SU-DHL-6 (cell line): ENCODE measurements at regions not wholly inside any gene's neighbourhood (a gene's known extent, or its start where the extent isn't known, plus 50 kb on each side); places are given as distances from the start of the nearest gene placed in this dataset.

Experiments used
- H2AFZ ChIP-seq: fragments of 200-600 bp; sonication (generic); 2 replicates; pipeline ENCODE4 v1.6.1; 2014; ENCODE audit warnings: low read depth, mild to moderate bottlenecking, moderate library complexity, mixed read lengths, antibody characterized with exemption, low read length; ENCODE audit not compliant: severe bottlenecking
- H3F3A ChIP-seq: fragments of 200-600 bp; shearing (Covaris generic); 2 replicates; pipeline ENCODE4 v1.6.0; 2016; ENCODE audit warnings: antibody characterized with exemption, mild to moderate bottlenecking; ENCODE audit not compliant: insufficient read depth
- H3K27ac ChIP-seq: fragments of 200-600 bp; sonication (generic); 2 replicates; pipeline ENCODE4 v1.5.1; 2016; ENCODE audit warnings: low read depth, mild to moderate bottlenecking, low read length, moderate library complexity, mixed read lengths
- H3K27me3 ChIP-seq: fragments of 200-600 bp; sonication (generic), shearing (Covaris generic); 2 replicates; pipeline ENCODE4 v1.6.0; 2014; ENCODE audit warnings: mild to moderate bottlenecking, low read length
- H3K36me3 ChIP-seq: fragments of 200-600 bp; sonication (generic); 2 replicates; pipeline ENCODE4 v1.6.1; 2014; ENCODE audit warnings: mild to moderate bottlenecking, low read length, mixed read lengths
- H3K4me2 ChIP-seq: fragments of 300-600, 200-600 bp; shearing (Covaris generic), sonication (generic); 2 replicates; pipeline ENCODE4 v1.6.0; 2014; ENCODE audit warnings: low read length, low read depth, mild to moderate bottlenecking; ENCODE audit not compliant: poor library complexity, severe bottlenecking
- H3K4me3 ChIP-seq: fragments of 200-600 bp; sonication (generic); 2 replicates; pipeline ENCODE4 v1.5.1; 2014; ENCODE audit warnings: antibody characterized with exemption, low read length, mild to moderate bottlenecking, mixed read lengths; ENCODE audit not compliant: insufficient read depth, poor library complexity, severe bottlenecking
- H3K79me2 ChIP-seq: fragments of 200-600 bp; sonication (generic); 2 replicates; pipeline ENCODE4 v1.6.1; 2014; ENCODE audit warnings: mild to moderate bottlenecking, low read length, moderate library complexity; ENCODE audit not compliant: insufficient read depth
- H3K9ac ChIP-seq: fragments of 200-600 bp; sonication (generic); 2 replicates; pipeline ENCODE4 v1.7.0; 2014; ENCODE audit warnings: mild to moderate bottlenecking, low read length
- H3K9me2 ChIP-seq: fragments of 200-600 bp; sonication (generic); replicated peaks from 2 replicates; pipeline ENCODE4 v1.6.1; 2014; ENCODE audit warnings: low read length; ENCODE audit not compliant: insufficient read depth
- H3K9me3 ChIP-seq: fragments of 200-600 bp; sonication (generic); 2 replicates; pipeline ENCODE4 v1.6.1; 2014; ENCODE audit warnings: low read length, mixed read lengths; ENCODE audit not compliant: insufficient read depth
- H4K20me1 ChIP-seq: fragments of 200-600 bp; sonication (generic); 2 replicates; pipeline ENCODE4 v1.6.1; 2014; ENCODE audit warnings: low read depth, mild to moderate bottlenecking, antibody characterized with exemption, low read length, moderate library complexity, mixed read lengths
- EZH2phosphoT487 ChIP-seq: fragments of 200-600 bp; sonication (generic), shearing (Covaris generic); conservative IDR thresholded peaks from 2 replicates; pipeline ENCODE4 v1.6.1; 2018; ENCODE audit warnings: mild to moderate bottlenecking, antibody characterized with exemption, low read length, moderate library complexity, mixed read lengths
- TF ChIP-seq, protein P1 (sequence below): fragments of 200-600 bp; sonication (generic); IDR thresholded peaks from one replicate; pipeline ENCODE4 v1.5.1; 2017; ENCODE audit warnings: antibody characterized with exemption, mild to moderate bottlenecking, low read length, moderate library complexity; ENCODE audit not compliant: insufficient read depth, poor library complexity, severe bottlenecking

- Histone ChIP-seq H2AFZ (no peak overlapping the region), H3K79me2 (no peaks in the 10 kb centered on the region), H3K36me3 (no peaks in the 10 kb centered on the region), H3K9me2 (no peaks in the 10 kb centered on the region), H3F3A (no peaks in the 10 kb centered on the region), H3K4me2 (no peak overlapping the region), H3K27ac (no peak overlapping the region), H3K9me3 (no peaks in the 10 kb centered on the region), H3K27me3 (no peaks in the 10 kb centered on the region), H3K4me3 (no peak overlapping the region), H4K20me1 (no peaks in the 10 kb centered on the region), H3K9ac (no peak overlapping the region)
- TF ChIP-seq, protein P1, sequence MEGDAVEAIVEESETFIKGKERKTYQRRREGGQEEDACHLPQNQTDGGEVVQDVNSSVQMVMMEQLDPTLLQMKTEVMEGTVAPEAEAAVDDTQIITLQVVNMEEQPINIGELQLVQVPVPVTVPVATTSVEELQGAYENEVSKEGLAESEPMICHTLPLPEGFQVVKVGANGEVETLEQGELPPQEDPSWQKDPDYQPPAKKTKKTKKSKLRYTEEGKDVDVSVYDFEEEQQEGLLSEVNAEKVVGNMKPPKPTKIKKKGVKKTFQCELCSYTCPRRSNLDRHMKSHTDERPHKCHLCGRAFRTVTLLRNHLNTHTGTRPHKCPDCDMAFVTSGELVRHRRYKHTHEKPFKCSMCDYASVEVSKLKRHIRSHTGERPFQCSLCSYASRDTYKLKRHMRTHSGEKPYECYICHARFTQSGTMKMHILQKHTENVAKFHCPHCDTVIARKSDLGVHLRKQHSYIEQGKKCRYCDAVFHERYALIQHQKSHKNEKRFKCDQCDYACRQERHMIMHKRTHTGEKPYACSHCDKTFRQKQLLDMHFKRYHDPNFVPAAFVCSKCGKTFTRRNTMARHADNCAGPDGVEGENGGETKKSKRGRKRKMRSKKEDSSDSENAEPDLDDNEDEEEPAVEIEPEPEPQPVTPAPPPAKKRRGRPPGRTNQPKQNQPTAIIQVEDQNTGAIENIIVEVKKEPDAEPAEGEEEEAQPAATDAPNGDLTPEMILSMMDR, result no peak
- no peak for TF ChIP-seq EZH2phosphoT487
Observed at GRCh38 chr2:234621120-234621519, 124.2 kb upstream of the ARL4C start.

GRCh38 chr2:234620018-234620417, 123.1 kb upstream of the ARL4C start:
- Histone ChIP-seq H4K20me1 (no peaks in the 10 kb centered on the region), H3K9me3 (no peaks in the 10 kb centered on the region), H3K4me3 (no peak overlapping the region), H3K79me2 (no peaks in the 10 kb centered on the region), H3K27ac (no peak overlapping the region), H3K27me3 (no peaks in the 10 kb centered on the region), H3K9me2 (no peaks in the 10 kb centered on the region), H3K36me3 (no peaks in the 10 kb centered on the region), H2AFZ (no peak overlapping the region), H3K9ac (no peak overlapping the region), H3K4me2 (no peak overlapping the region), H3F3A (no peaks in the 10 kb centered on the region)
- no peak for TF ChIP-seq EZH2phosphoT487
- TF ChIP-seq, protein P1, result no peak

- no peak for TF ChIP-seq EZH2phosphoT487
- TF ChIP-seq, protein P1, result no peak
- no peak overlapping the region for H3K4me2 ChIP-seq
- H3K9me3 ChIP-seq, result no peaks in the 10 kb centered on the region
- no peaks in the 10 kb centered on the region for H3K27me3 ChIP-seq
- H2AFZ ChIP-seq, result no peak overlapping the region
- no peaks in the 10 kb centered on the region for H3K9me2 ChIP-seq
- no peaks in the 10 kb centered on the region for H3K36me3 ChIP-seq
- no peaks in the 10 kb centered on the region for H3K79me2 ChIP-seq
- no peak overlapping the region for H3K27ac ChIP-seq
- H3K9ac ChIP-seq, result no peak overlapping the region
- H3F3A ChIP-seq, result no peaks in the 10 kb centered on the region
- H3K4me3 ChIP-seq, result no peak overlapping the region
- H4K20me1 ChIP-seq, result no peaks in the 10 kb centered on the region
Observed at GRCh38 chr2:234615643-234616356, 118.9 kb upstream of the ARL4C start.
